Loucy (cell line): ENCODE measurements at regions not wholly inside any gene's neighbourhood (a gene's known extent, or its start where the extent isn't known, plus 50 kb on each side); places are given as distances from the start of the nearest gene placed in this dataset.
A peak's percentile ranks its signal among the peaks of the same experiment; 100 is the strongest.

Experiments
- H2AFZ ChIP-seq: fragments of 200-600 bp; sonication (generic); 2 replicates; pipeline ENCODE4 v1.6.0; 2016; ENCODE audit warnings: antibody characterized with exemption, mild to moderate bottlenecking, low read length, moderate library complexity
- H3F3A ChIP-seq: fragments of 200-600 bp; 2 replicates; pipeline ENCODE4 v1.6.0; 2016; ENCODE audit warnings: antibody characterized with exemption, low read depth, mild to moderate bottlenecking
- H3K27me3 ChIP-seq: fragments of 200-600 bp; sonication (generic); 2 replicates; pipeline ENCODE4 v1.6.1; 2014; ENCODE audit warnings: low read length, mild to moderate bottlenecking; ENCODE audit not compliant: insufficient read depth, poor library complexity, severe bottlenecking
- H3K36me3 ChIP-seq: fragments of 200-600 bp; sonication (generic); 2 replicates; pipeline ENCODE4 v1.6.1; 2016; ENCODE audit warnings: low read length; ENCODE audit not compliant: insufficient read depth
- H3K4me1 ChIP-seq: fragments of 200-600 bp; sonication (generic); 2 replicates; pipeline ENCODE4 v1.5.1; 2014; ENCODE audit warnings: low read length, mild to moderate bottlenecking; ENCODE audit not compliant: insufficient read depth, poor library complexity, severe bottlenecking
- H3K4me2 ChIP-seq: fragments of 200-600 bp; sonication (generic); 2 replicates; pipeline ENCODE4 v1.6.0; 2014; ENCODE audit warnings: antibody characterized with exemption, low read length, low read depth, mild to moderate bottlenecking; ENCODE audit not compliant: poor library complexity, severe bottlenecking
- H3K4me3 ChIP-seq: fragments of 200-600 bp; sonication (generic); 2 replicates; pipeline ENCODE4 v1.5.1; 2014; ENCODE audit warnings: low read length, mild to moderate bottlenecking, mixed read lengths; ENCODE audit not compliant: poor library complexity, severe bottlenecking
- H3K79me2 ChIP-seq: fragments of 200-600 bp; sonication (generic); 2 replicates; pipeline ENCODE4 v1.6.1; 2014; ENCODE audit warnings: low read length; ENCODE audit not compliant: insufficient read depth
- H3K9ac ChIP-seq: fragments of 200-600 bp; sonication (generic); 2 replicates; pipeline ENCODE4 v1.6.0; 2014; ENCODE audit warnings: mild to moderate bottlenecking, low read depth, low read length, moderate library complexity; ENCODE audit not compliant: poor library complexity, severe bottlenecking
- H3K9me2 ChIP-seq: fragments of 200-600 bp; sonication (generic); replicated peaks from 2 replicates; pipeline ENCODE4 v1.6.1; 2016; ENCODE audit warnings: low read depth, low read length, mixed read lengths
- H3K9me3 ChIP-seq: fragments of 200-600 bp; sonication (generic); 2 replicates; pipeline ENCODE4 v1.6.1; 2014; ENCODE audit warnings: mild to moderate bottlenecking, antibody characterized with exemption, low read length, low read depth; ENCODE audit not compliant: insufficient read depth
- H4K20me1 ChIP-seq: fragments of 200-600 bp; sonication (generic); 2 replicates; pipeline ENCODE4 v1.6.0; 2014; ENCODE audit warnings: antibody characterized with exemption, low read length, mild to moderate bottlenecking; ENCODE audit not compliant: insufficient read depth, poor library complexity, severe bottlenecking
- EZH2phosphoT487 ChIP-seq: fragments of 200-600 bp; IDR thresholded peaks from 2 replicates; pipeline ENCODE4 v1.6.1; 2018; ENCODE audit warnings: antibody characterized with exemption, mild to moderate bottlenecking, moderate library complexity, borderline replicate concordance
- TF ChIP-seq, protein P1 (sequence below): fragments of 200-600 bp; sonication (generic); conservative IDR thresholded peaks from 2 replicates; pipeline ENCODE4 v1.5.1; 2014; ENCODE audit warnings: mild to moderate bottlenecking, antibody characterized with exemption, low read length

DNA sequence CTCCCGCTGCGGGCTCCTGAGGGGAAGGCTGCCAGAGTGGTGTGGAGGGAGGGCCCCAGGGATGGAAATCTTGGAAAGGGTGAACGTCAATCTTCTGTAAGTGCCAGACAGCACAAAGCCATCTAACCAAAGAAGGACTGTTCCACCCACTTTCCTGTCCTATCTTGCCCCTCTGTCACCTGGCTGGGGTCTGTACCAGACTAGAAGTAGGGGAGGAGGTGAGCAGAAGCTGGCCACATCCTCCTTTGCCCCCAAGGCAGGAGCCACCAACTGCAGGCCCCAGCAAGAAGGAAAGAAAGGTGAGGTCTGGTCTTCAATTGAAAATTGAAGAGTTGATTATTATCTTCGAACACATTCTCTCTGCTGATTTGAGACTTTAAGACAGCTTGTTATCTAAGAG, 214.4 kb upstream of the LEF1 start:
- Histone ChIP-seq H3K9me3 (0 out of 2 replicates have a peak, but pooled peaks cover 5% of the 10 kb centered on the region), H3F3A (no peaks in the 10 kb centered on the region; the same call in 1 of the 2 replicates), H3K27me3 (no peaks in the 10 kb centered on the region), H3K4me3 (no peak overlapping the region), H2AFZ (no peak overlapping the region; the same call in 1 of the 2 replicates), H3K36me3 (no peaks in the 10 kb centered on the region), H3K4me1 (peaks cover 60% of the 10 kb centered on the region), H3K9ac (peak overlapping the region; percentile 15), H3K9me2 (no peaks in the 10 kb centered on the region), H4K20me1 (no peaks in the 10 kb centered on the region), H3K4me2 (peak overlapping the region; percentile 2), H3K79me2 (no peaks in the 10 kb centered on the region)
- TF ChIP-seq, protein P1, sequence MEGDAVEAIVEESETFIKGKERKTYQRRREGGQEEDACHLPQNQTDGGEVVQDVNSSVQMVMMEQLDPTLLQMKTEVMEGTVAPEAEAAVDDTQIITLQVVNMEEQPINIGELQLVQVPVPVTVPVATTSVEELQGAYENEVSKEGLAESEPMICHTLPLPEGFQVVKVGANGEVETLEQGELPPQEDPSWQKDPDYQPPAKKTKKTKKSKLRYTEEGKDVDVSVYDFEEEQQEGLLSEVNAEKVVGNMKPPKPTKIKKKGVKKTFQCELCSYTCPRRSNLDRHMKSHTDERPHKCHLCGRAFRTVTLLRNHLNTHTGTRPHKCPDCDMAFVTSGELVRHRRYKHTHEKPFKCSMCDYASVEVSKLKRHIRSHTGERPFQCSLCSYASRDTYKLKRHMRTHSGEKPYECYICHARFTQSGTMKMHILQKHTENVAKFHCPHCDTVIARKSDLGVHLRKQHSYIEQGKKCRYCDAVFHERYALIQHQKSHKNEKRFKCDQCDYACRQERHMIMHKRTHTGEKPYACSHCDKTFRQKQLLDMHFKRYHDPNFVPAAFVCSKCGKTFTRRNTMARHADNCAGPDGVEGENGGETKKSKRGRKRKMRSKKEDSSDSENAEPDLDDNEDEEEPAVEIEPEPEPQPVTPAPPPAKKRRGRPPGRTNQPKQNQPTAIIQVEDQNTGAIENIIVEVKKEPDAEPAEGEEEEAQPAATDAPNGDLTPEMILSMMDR, result no peak
- no peak for TF ChIP-seq EZH2phosphoT487

DNA sequence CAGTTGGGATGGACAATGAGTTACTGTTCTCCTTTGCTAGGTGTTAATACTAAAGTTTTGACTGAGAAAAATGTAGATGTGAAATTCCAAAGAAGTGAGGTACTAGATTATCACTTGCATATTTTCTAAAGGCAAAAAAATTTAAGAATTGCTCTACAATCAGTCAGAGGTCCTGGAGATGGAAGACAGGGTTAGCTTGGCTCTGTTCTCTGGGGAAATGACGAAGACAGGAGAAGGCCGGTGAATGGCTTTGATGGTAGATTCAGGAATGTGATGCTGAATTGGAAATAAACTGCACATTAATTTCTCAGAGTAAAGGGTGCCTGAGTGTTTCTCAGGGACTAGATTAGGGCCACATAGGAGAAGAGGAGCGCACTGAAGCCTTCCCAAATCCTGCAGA, 214.0 kb upstream of the LEF1 start:
- Histone ChIP-seq H3F3A (no peaks in the 10 kb centered on the region; the same call in 1 of the 2 replicates), H3K9ac (peak overlapping the region; percentile 15), H3K4me3 (no peak overlapping the region), H4K20me1 (no peaks in the 10 kb centered on the region), H2AFZ (no peak overlapping the region; the same call in 1 of the 2 replicates), H3K4me2 (peak overlapping the region; percentile 2), H3K79me2 (no peaks in the 10 kb centered on the region), H3K4me1 (peaks cover 63% of the 10 kb centered on the region), H3K9me2 (no peaks in the 10 kb centered on the region), H3K27me3 (no peaks in the 10 kb centered on the region), H3K36me3 (no peaks in the 10 kb centered on the region), H3K9me3 (0 out of 2 replicates have a peak, but pooled peaks cover 5% of the 10 kb centered on the region)
- TF ChIP-seq, protein P1, result no peak
- TF ChIP-seq EZH2phosphoT487, result no peak

GRCh38 chr4:108378164-108378563, 209.4 kb upstream of the LEF1 start:
- H2AFZ ChIP-seq, result no peak overlapping the region
- H3K4me2 ChIP-seq, result no peak overlapping the region
- no peak overlapping the region for H3K9ac ChIP-seq
- no peaks in the 10 kb centered on the region; the same call in 1 of the 2 replicates for H3F3A ChIP-seq
- H3K9me3 ChIP-seq, result 0 out of 2 replicates have a peak, but pooled peaks cover 5% of the 10 kb centered on the region
- H3K4me3 ChIP-seq, result no peak overlapping the region
- no peaks in the 10 kb centered on the region for H3K79me2 ChIP-seq
- TF ChIP-seq EZH2phosphoT487, result no peak
- TF ChIP-seq, protein P1, result no peak
- peaks cover 83% of the 10 kb centered on the region for H3K4me1 ChIP-seq
- H3K9me2 ChIP-seq, result no peaks in the 10 kb centered on the region
- H3K27me3 ChIP-seq, result no peaks in the 10 kb centered on the region
- no peaks in the 10 kb centered on the region for H3K36me3 ChIP-seq
- no peaks in the 10 kb centered on the region for H4K20me1 ChIP-seq
